ENCODE measurements at regions not wholly inside any gene's neighbourhood (a gene's known extent, or its start where the extent isn't known, plus 50 kb on each side); places are given as distances from the start of the nearest gene placed in this dataset.
"Not testable (repeated sequence)": the region's sequence is repeated elsewhere in the genome, so short reads cannot be mapped to it uniquely, and the experiment has no call there.

DNA sequence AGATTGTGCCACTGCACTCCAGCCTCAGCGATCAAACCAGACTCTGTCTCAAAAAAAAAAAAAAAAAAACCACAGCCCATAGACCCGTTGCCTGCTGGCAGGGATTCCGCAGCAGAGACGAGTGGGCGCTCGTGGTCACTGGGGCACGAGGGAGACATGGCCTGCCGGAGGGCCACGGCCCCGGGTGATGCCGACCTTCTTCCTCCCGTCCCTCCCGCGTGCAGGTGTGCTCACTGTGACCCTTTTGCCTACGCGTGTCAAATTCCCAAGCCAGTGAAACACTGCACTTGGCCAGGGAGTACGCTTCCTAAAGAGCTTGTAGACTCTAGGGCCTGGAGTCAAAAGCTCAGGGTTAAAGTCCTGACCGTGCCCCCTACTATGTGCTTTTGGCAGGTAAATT is 397.6 kb upstream of the MYT1L start:
- Histone ChIP-seq H3K4me3 (ENCODE audit: low read length) (no peak overlapping the region), H3K27ac (ENCODE audit: low read depth, low read length) (no peak overlapping the region), H3K4me1 (ENCODE audit: insufficient read depth, low read length) (no peaks in the 10 kb centered on the region), H3K27me3 (ENCODE audit: insufficient read depth, low read length, poor library complexity, severe bottlenecking) (no peaks in the 10 kb centered on the region), H3K9me3 (ENCODE audit: low read length) (no peaks in the 10 kb centered on the region), H3K36me3 (ENCODE audit: insufficient read depth, low read length) (no peaks in the 10 kb centered on the region)
- H3K4me1 Mint-ChIP-seq = no peaks in the 10 kb centered on the region
- no peaks in the 10 kb centered on the region for H3K9me3 Mint-ChIP-seq
- H3K27me3 Mint-ChIP-seq = peaks cover 4 to 5% of the 10 kb centered on the region in 2 donors
- no peak for DNase-seq
- CTCF ChIA-PET = no interaction called here
- H3K4me3 Mint-ChIP-seq = no peak overlapping the region
- no peaks in the 10 kb centered on the region for H3K36me3 Mint-ChIP-seq
- no peak overlapping the region for H3K27ac Mint-ChIP-seq
- POLR2A ChIA-PET = no interaction called here

DNA sequence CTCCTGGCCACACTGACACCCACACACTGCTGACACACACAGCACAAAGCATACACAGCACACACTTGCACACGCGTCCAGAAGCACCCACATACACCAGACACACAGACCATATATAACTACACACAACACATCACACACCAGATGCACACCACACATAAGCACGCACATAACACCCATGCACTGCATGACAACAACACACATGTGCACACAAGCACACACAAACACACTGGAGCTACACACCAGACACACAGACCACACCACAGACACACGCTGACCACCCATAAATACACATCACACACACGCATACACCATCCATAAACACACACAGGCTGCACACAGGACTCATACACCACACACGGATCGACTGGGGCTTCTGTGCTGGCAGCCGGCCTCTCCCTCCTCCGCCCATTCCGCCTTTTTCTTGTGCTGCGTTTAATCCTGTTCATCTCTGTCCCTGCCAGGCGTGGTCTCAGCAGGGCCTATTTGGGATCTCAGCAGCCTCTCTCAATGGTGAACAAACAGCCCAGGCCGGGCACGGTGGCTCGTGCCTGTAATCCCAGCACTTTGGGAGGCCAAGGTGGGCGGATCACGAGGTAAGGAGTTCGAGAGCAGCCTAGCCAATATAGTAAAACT is 396.9 kb upstream of the MYT1L start:
- Histone ChIP-seq H3K4me1 (ENCODE audit: insufficient read depth, low read length) (no peaks in the 10 kb centered on the region), H3K4me3 (ENCODE audit: low read length) (no peak overlapping the region), H3K27ac (ENCODE audit: low read depth, low read length) (no peak overlapping the region), H3K36me3 (ENCODE audit: insufficient read depth, low read length) (no peaks in the 10 kb centered on the region), H3K27me3 (ENCODE audit: insufficient read depth, low read length, poor library complexity, severe bottlenecking) (no peaks in the 10 kb centered on the region), H3K9me3 (ENCODE audit: low read length) (no peaks in the 10 kb centered on the region)
- ChIA-PET POLR2A (no interaction called here), CTCF (no interaction called here)
- DNase-seq = no peak
- Mint-ChIP-seq H3K27me3 (peaks cover 4 to 5% of the 10 kb centered on the region in 2 donors), H3K27ac (no peak overlapping the region), H3K4me3 (no peak overlapping the region), H3K9me3 (no peaks in the 10 kb centered on the region), H3K36me3 (no peaks in the 10 kb centered on the region), H3K4me1 (no peaks in the 10 kb centered on the region)

DNA sequence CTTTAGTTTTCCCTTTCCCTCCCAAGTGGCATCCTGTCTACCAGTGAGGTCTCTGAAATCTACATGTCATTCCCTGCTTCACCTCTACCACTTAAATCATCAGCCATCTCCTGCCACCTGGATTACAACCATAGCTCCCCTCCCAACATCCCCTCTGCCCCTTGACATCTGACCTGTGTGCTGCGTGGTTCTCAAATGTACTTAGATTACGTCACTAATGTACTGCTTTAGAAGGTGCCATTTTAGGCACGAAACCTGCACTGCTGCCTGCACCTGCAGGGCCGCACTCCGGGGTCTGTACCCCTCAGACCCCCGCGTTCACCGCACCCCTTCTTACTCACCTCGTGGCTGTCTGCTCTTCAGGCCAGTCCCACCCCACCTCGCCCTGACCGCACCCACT is 395.1 kb upstream of the MYT1L start:
- Histone ChIP-seq H3K4me1 (ENCODE audit: insufficient read depth, low read length) (no peaks in the 10 kb centered on the region), H3K27me3 (ENCODE audit: insufficient read depth, low read length, poor library complexity, severe bottlenecking) (no peaks in the 10 kb centered on the region), H3K27ac (ENCODE audit: low read depth, low read length) (no peak overlapping the region), H3K4me3 (ENCODE audit: low read length) (no peak overlapping the region), H3K9me3 (ENCODE audit: low read length) (no peaks in the 10 kb centered on the region), H3K36me3 (ENCODE audit: insufficient read depth, low read length) (no peaks in the 10 kb centered on the region)
- Mint-ChIP-seq H3K4me3 (no peak overlapping the region), H3K4me1 (no peaks in the 10 kb centered on the region), H3K36me3 (no peaks in the 10 kb centered on the region), H3K27me3 (peaks cover 4 to 5% of the 10 kb centered on the region in 2 donors), H3K9me3 (no peaks in the 10 kb centered on the region), H3K27ac (no peak overlapping the region)
- CTCF ChIA-PET = no interaction called here
- no peak for DNase-seq
- POLR2A ChIA-PET = no interaction called here

DNA sequence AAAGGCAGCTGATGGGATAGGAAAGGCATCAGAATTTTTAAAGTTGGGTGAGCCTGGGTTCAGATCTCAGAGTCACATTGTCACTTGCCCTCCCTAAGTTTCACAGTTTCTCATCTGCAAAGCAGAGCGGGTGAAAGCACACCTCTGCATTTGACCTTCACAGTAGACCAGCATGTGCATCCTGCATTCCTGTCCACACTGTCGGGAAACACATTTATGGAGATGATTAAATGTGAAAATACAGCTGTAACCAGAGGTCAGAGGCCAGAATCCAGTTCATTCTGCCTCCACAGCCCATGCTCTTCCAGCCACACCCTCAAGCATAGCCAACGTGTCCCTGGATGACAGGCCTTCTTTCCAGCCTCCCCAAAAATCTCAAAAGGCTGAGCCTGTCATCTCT is 392.0 kb upstream of the MYT1L start:
- no peaks in the 10 kb centered on the region for H3K9me3 ChIP-seq (ENCODE audit: low read length)
- H3K27ac ChIP-seq (ENCODE audit: low read depth, low read length) = no peak overlapping the region
- Mint-ChIP-seq H3K4me3 (no peak overlapping the region), H3K9me3 (peaks cover 0 to 2% (median 0%) of the 10 kb centered on the region in 5 donors), H3K27me3 (peaks cover 4 to 5% of the 10 kb centered on the region in 2 donors), H3K27ac (no peak overlapping the region), H3K4me1 (no peaks in the 10 kb centered on the region), H3K36me3 (no peaks in the 10 kb centered on the region)
- H3K36me3 ChIP-seq (ENCODE audit: insufficient read depth, low read length) = no peaks in the 10 kb centered on the region
- no peaks in the 10 kb centered on the region for H3K4me1 ChIP-seq (ENCODE audit: insufficient read depth, low read length)
- DNase-seq = no peak
- no peaks in the 10 kb centered on the region for H3K27me3 ChIP-seq (ENCODE audit: insufficient read depth, low read length, poor library complexity, severe bottlenecking)
- CTCF ChIA-PET = no interaction called here
- H3K4me3 ChIP-seq (ENCODE audit: low read length) = no peak overlapping the region
- POLR2A ChIA-PET = no interaction called here

DNA sequence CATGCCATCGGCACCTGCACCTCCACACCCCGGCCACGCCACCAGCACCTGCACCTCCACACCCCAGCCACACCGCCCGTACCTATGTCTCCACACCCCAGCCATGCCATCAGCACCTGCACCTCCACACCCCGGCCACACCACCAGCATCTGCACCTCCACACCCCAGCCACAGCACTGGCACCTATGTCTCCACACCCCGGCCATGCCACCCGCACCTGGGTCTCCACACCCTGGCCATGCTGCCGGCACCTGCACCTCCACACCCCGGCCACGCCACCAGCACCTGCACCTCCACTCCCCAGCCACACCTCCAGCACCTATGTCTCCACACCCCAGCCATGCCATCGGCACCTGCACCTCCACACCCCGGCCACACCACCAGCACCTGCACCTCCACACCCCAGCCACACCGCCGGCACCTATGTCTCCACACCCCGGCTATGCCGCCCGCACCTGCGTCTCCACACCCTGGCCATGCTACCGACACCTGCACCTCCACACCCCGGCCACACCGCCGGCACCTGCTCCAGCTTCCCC is 390.3 kb upstream of the MYT1L start:
- ChIA-PET POLR2A (no interaction called here), CTCF (no interaction called here)
- H3K27ac Mint-ChIP-seq = no peak overlapping the region
- Histone ChIP-seq H3K27ac (ENCODE audit: low read depth, low read length) (no peak overlapping the region), H3K27me3 (ENCODE audit: insufficient read depth, low read length, poor library complexity, severe bottlenecking) (no peaks in the 10 kb centered on the region), H3K9me3 (ENCODE audit: low read length) (no peaks in the 10 kb centered on the region), H3K4me3 (ENCODE audit: low read length) (no peak overlapping the region), H3K4me1 (ENCODE audit: insufficient read depth, low read length) (no peaks in the 10 kb centered on the region), H3K36me3 (ENCODE audit: insufficient read depth, low read length) (no peaks in the 10 kb centered on the region)
- no peaks in the 10 kb centered on the region for H3K27me3 Mint-ChIP-seq
- H3K9me3 Mint-ChIP-seq = peaks cover 0 to 2% (median 0%) of the 10 kb centered on the region in 5 donors
- no peaks in the 10 kb centered on the region for H3K36me3 Mint-ChIP-seq
- H3K4me3 Mint-ChIP-seq = no peak overlapping the region
- no peaks in the 10 kb centered on the region for H3K4me1 Mint-ChIP-seq
- DNase-seq = no peak

DNA sequence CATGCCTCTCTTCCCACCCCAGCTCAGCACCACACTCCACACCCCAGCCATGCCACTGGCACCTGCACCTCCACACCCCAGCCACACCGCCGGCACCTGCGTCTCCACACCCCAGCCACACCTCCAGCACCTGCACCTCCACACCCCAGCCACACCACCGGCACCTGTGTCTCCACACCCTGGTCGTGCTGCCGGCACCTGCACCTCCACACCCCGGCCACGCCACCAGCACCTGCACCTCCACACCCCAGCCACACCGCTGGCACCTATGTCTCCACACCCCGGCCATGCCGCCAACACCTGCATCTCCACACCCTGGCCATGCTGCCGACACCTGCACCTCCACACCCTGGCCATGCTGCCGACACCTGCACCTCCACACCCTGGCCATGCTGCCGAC is 389.7 kb upstream of the MYT1L start:
- H3K27me3 ChIP-seq (ENCODE audit: insufficient read depth, low read length, poor library complexity, severe bottlenecking); H3K27me3 Mint-ChIP-seq; POLR2A ChIA-PET; H3K4me3 Mint-ChIP-seq; CTCF ChIA-PET; H3K4me1 Mint-ChIP-seq; H3K27ac ChIP-seq (ENCODE audit: low read depth, low read length); H3K27ac Mint-ChIP-seq; H3K9me3 ChIP-seq (ENCODE audit: low read length); H3K4me3 ChIP-seq (ENCODE audit: low read length); H3K9me3 Mint-ChIP-seq; H3K36me3 Mint-ChIP-seq; H3K4me1 ChIP-seq (ENCODE audit: insufficient read depth, low read length); DNase-seq; H3K36me3 ChIP-seq (ENCODE audit: insufficient read depth, low read length): not testable (repeated sequence)

DNA sequence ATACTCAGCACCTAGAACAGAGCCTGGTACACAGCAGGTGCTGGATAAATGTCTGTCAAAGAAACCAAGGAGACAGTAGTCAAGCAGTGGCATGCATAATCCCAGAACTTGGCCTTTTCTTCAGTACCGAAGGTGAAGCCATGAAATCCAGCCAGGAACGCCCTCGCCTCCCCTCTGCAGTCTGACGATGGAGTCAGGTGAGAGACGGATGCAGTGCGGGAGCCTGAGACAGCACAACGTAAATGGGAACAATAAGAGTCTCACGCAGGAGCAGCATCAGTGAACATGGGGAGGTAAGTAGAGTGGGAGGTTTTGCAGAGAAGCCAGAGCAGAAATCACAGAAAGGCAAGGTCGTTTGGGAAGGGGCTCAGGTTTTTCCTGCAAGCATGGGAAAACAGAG is 389.3 kb upstream of the MYT1L start:
- H3K9me3 ChIP-seq (ENCODE audit: low read length) = no peaks in the 10 kb centered on the region
- ChIA-PET CTCF (no interaction called here), POLR2A (no interaction called here)
- Mint-ChIP-seq H3K4me1 (no peaks in the 10 kb centered on the region), H3K9me3 (peaks cover 0 to 2% (median 0%) of the 10 kb centered on the region in 5 donors), H3K27ac (no peak overlapping the region), H3K36me3 (no peaks in the 10 kb centered on the region), H3K27me3 (no peaks in the 10 kb centered on the region), H3K4me3 (no peak overlapping the region)
- no peak overlapping the region for H3K27ac ChIP-seq (ENCODE audit: low read depth, low read length)
- no peaks in the 10 kb centered on the region for H3K27me3 ChIP-seq (ENCODE audit: insufficient read depth, low read length, poor library complexity, severe bottlenecking)
- H3K36me3 ChIP-seq (ENCODE audit: insufficient read depth, low read length) = no peaks in the 10 kb centered on the region
- no peak for DNase-seq
- H3K4me3 ChIP-seq (ENCODE audit: low read length) = no peak overlapping the region
- no peaks in the 10 kb centered on the region for H3K4me1 ChIP-seq (ENCODE audit: insufficient read depth, low read length)

DNA sequence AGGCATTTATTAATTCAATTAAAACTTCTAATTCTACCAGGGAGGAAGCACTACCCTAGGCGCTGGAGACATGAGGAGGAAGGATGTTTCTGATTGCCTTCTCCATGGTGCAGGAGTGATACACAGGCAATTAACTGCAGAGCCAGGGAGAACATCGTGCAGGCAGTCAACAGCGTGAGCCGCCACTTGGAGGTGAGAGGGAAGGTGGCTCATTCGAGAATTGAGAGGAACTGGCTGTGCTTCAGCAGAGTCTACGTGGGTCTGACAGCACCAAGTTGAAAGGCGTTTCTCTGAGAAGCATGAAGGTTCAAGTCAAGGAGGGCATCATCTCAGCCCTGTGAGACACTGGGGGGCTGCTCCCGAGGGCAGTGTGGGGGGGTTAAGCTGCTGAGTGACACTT is 388.7 kb upstream of the MYT1L start:
- Histone ChIP-seq H3K9me3 (ENCODE audit: low read length) (no peaks in the 10 kb centered on the region), H3K27me3 (ENCODE audit: insufficient read depth, low read length, poor library complexity, severe bottlenecking) (no peaks in the 10 kb centered on the region), H3K4me3 (ENCODE audit: low read length) (no peak overlapping the region), H3K27ac (ENCODE audit: low read depth, low read length) (no peak overlapping the region), H3K36me3 (ENCODE audit: insufficient read depth, low read length) (no peaks in the 10 kb centered on the region), H3K4me1 (ENCODE audit: insufficient read depth, low read length) (no peaks in the 10 kb centered on the region)
- ChIA-PET POLR2A (no interaction called here), CTCF (no interaction called here)
- no peak for DNase-seq
- Mint-ChIP-seq H3K4me1 (no peaks in the 10 kb centered on the region), H3K27me3 (no peaks in the 10 kb centered on the region), H3K9me3 (peaks cover 0 to 2% (median 0%) of the 10 kb centered on the region in 5 donors), H3K4me3 (no peak overlapping the region), H3K36me3 (no peaks in the 10 kb centered on the region), H3K27ac (no peak overlapping the region)

DNA sequence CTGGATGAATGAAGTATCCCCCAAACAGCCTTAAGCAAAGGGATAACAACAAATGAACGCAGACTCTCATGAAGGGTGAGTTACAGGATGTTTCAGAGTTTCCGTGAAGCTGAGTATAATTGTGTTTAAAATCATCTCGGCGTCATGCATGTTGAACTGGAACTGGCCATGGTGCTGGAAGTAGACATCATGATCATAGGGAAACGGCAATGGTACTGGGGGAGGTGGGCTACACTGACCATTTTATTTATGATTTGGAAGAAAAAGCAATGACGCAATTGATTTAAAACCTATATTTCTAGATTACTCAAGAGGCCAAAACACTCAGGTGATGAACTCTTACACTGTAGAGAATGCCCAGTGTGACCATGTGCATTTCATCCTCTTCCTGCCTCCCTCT is 387.9 kb upstream of the MYT1L start:
- H3K4me1 Mint-ChIP-seq = no peaks in the 10 kb centered on the region
- POLR2A ChIA-PET = no interaction called here
- H3K9me3 Mint-ChIP-seq = peaks cover 0 to 2% (median 0%) of the 10 kb centered on the region in 5 donors
- peak overlapping the region in 1 of 7 donors; percentile 42 for H3K4me3 Mint-ChIP-seq
- no peaks in the 10 kb centered on the region for H3K27me3 ChIP-seq (ENCODE audit: insufficient read depth, low read length, poor library complexity, severe bottlenecking)
- H3K27ac Mint-ChIP-seq = no peak overlapping the region
- CTCF ChIA-PET = no interaction called here
- H3K27ac ChIP-seq (ENCODE audit: low read depth, low read length) = no peak overlapping the region
- no peaks in the 10 kb centered on the region for H3K36me3 Mint-ChIP-seq
- no peak for DNase-seq
- H3K27me3 Mint-ChIP-seq = no peaks in the 10 kb centered on the region
- H3K4me1 ChIP-seq (ENCODE audit: insufficient read depth, low read length) = no peaks in the 10 kb centered on the region
- no peak overlapping the region for H3K4me3 ChIP-seq (ENCODE audit: low read length)
- H3K9me3 ChIP-seq (ENCODE audit: low read length) = no peaks in the 10 kb centered on the region
- no peaks in the 10 kb centered on the region for H3K36me3 ChIP-seq (ENCODE audit: insufficient read depth, low read length)
